Activated CD8-positive, alpha-beta memory T cell treated with anti-CD3 and anti-CD28 coated beads for 48 hours (primary cell): ENCODE measurements at regions not wholly inside any gene's neighbourhood (a gene's known extent, or its start where the extent isn't known, plus 50 kb on each side); places are given as distances from the start of the nearest gene placed in this dataset.
"Not testable (repeated sequence)": the region's sequence is repeated elsewhere in the genome, so short reads cannot be mapped to it uniquely, and the experiment has no call there.

Source experiments
- DNase-seq, 3 experiments: peaks; one replicate each; pipeline ENCODE4 v3.0.0-alpha.2; 2020; ENCODE audit warnings: low read depth in 2 of 3, low spot score in 2 of 3

- DNase-seq: no peak
Observed at GRCh38 chr19:28400953-28401671, 811.8 kb downstream of the UQCRFS1 start.

GRCh38 chr19:28399187-28399586, 813.8 kb downstream of the UQCRFS1 start:
- no peak for DNase-seq

GRCh38 chr19:28397800-28398199, 815.2 kb downstream of the UQCRFS1 start:
- DNase-seq: no peak

GRCh38 chr19:28397306-28397705, 815.6 kb downstream of the UQCRFS1 start:
- no peak for DNase-seq

GRCh38 chr19:28396287-28396831, 816.6 kb downstream of the UQCRFS1 start:
- no peak for DNase-seq

- DNase-seq: no peak
Observed at GRCh38 chr19:28394725-28395124, 818.2 kb downstream of the UQCRFS1 start.

GRCh38 chr19:28393574-28394336, 819.2 kb downstream of the UQCRFS1 start:
- no peak for DNase-seq

GRCh38 chr19:28388988-28389387, 824.0 kb downstream of the UQCRFS1 start:
- DNase-seq: no peak

- DNase-seq: no peak
Observed at GRCh38 chr19:28387507-28387906, 825.4 kb downstream of the UQCRFS1 start.

GRCh38 chr19:28386470-28386869, 826.5 kb downstream of the UQCRFS1 start:
- DNase-seq: no peak

- no peak for DNase-seq
Observed at GRCh38 chr19:28386066-28386465, 826.9 kb downstream of the UQCRFS1 start.

GRCh38 chr19:28377077-28377476, 835.9 kb downstream of the UQCRFS1 start:
- no peak for DNase-seq

GRCh38 chr19:28374971-28375370, 838.0 kb downstream of the UQCRFS1 start:
- no peak for DNase-seq

- DNase-seq: no peak
Observed at GRCh38 chr19:28372576-28373247, 840.2 kb downstream of the UQCRFS1 start.

- no peak for DNase-seq
Observed at GRCh38 chr19:28367146-28367545, 845.8 kb downstream of the UQCRFS1 start.

- DNase-seq: no peak
Observed at GRCh38 chr19:28363254-28363653, 849.7 kb downstream of the UQCRFS1 start.

- DNase-seq: no peak
Observed at GRCh38 chr19:28359431-28360414, 853.2 kb downstream of the UQCRFS1 start.

- no peak for DNase-seq
Observed at GRCh38 chr19:28358633-28359032, 854.3 kb downstream of the UQCRFS1 start.

GRCh38 chr19:28351761-28352160, 861.2 kb downstream of the UQCRFS1 start:
- DNase-seq: no peak

- DNase-seq: not testable (repeated sequence)
Observed at GRCh38 chr19:28351321-28351720, 861.6 kb downstream of the UQCRFS1 start.

GRCh38 chr19:28350673-28351072, 862.3 kb downstream of the UQCRFS1 start:
- DNase-seq: no peak
